ENCODE measurements at regions not wholly inside any gene's neighbourhood (a gene's known extent, or its start where the extent isn't known, plus 50 kb on each side); places are given as distances from the start of the nearest gene placed in this dataset.

- TF ChIP-seq, protein P1, sequence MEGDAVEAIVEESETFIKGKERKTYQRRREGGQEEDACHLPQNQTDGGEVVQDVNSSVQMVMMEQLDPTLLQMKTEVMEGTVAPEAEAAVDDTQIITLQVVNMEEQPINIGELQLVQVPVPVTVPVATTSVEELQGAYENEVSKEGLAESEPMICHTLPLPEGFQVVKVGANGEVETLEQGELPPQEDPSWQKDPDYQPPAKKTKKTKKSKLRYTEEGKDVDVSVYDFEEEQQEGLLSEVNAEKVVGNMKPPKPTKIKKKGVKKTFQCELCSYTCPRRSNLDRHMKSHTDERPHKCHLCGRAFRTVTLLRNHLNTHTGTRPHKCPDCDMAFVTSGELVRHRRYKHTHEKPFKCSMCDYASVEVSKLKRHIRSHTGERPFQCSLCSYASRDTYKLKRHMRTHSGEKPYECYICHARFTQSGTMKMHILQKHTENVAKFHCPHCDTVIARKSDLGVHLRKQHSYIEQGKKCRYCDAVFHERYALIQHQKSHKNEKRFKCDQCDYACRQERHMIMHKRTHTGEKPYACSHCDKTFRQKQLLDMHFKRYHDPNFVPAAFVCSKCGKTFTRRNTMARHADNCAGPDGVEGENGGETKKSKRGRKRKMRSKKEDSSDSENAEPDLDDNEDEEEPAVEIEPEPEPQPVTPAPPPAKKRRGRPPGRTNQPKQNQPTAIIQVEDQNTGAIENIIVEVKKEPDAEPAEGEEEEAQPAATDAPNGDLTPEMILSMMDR (tag by site-specific recombination; IDR thresholded peaks at IDR 0.05) = no peak
- TF ChIP-seq ZNF621 (tag by site-specific recombination; IDR thresholded peaks at IDR 0.05) = no peak
- TF ChIP-seq, protein P2, sequence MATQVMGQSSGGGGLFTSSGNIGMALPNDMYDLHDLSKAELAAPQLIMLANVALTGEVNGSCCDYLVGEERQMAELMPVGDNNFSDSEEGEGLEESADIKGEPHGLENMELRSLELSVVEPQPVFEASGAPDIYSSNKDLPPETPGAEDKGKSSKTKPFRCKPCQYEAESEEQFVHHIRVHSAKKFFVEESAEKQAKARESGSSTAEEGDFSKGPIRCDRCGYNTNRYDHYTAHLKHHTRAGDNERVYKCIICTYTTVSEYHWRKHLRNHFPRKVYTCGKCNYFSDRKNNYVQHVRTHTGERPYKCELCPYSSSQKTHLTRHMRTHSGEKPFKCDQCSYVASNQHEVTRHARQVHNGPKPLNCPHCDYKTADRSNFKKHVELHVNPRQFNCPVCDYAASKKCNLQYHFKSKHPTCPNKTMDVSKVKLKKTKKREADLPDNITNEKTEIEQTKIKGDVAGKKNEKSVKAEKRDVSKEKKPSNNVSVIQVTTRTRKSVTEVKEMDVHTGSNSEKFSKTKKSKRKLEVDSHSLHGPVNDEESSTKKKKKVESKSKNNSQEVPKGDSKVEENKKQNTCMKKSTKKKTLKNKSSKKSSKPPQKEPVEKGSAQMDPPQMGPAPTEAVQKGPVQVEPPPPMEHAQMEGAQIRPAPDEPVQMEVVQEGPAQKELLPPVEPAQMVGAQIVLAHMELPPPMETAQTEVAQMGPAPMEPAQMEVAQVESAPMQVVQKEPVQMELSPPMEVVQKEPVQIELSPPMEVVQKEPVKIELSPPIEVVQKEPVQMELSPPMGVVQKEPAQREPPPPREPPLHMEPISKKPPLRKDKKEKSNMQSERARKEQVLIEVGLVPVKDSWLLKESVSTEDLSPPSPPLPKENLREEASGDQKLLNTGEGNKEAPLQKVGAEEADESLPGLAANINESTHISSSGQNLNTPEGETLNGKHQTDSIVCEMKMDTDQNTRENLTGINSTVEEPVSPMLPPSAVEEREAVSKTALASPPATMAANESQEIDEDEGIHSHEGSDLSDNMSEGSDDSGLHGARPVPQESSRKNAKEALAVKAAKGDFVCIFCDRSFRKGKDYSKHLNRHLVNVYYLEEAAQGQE (tag by site-specific recombination; IDR thresholded peaks at IDR 0.05) = no peak
- TF ChIP-seq ZNF394 (tag by site-specific recombination; IDR thresholded peaks at IDR 0.05; ENCODE audit: borderline replicate concordance) = no peak
- no peak for TF ChIP-seq ZNF221 (tag by site-specific recombination; IDR thresholded peaks at IDR 0.05; ENCODE audit: borderline replicate concordance)
- no peak for TF ChIP-seq ZNF558 (tag by site-specific recombination; IDR thresholded peaks at IDR 0.05)
- TF ChIP-seq ZSCAN16 (tag by site-specific recombination; IDR thresholded peaks at IDR 0.05) = no peak
- no peak for TF ChIP-seq ZNF302 (tag by site-specific recombination; IDR thresholded peaks at IDR 0.05; ENCODE audit: low read depth)
- no peak for TF ChIP-seq ZNF677 (tag by site-specific recombination; IDR thresholded peaks at IDR 0.05)
- TF ChIP-seq ZNF76 (tag by site-specific recombination; IDR thresholded peaks at IDR 0.05; ENCODE audit: borderline replicate concordance, low read depth) = no peak
- TF ChIP-seq ZNF747 (tag by site-specific recombination; IDR thresholded peaks at IDR 0.05) = no peak
- TF ChIP-seq ZNF701 (tag by site-specific recombination; IDR thresholded peaks at IDR 0.05) = no peak
Measured at GRCh38 chr2:21269382-21269781, 145.6 kb downstream of the TDRD15 start.

Measured in HEK293 (cell line).